ENCODE measurements at regions not wholly inside any gene's neighbourhood (a gene's known extent, or its start where the extent isn't known, plus 50 kb on each side); places are given as distances from the start of the nearest gene placed in this dataset.

GRCh38 chr12:94873734-94874517, 129.6 kb downstream of the NDUFA12 start:
- Histone ChIP-seq H3K27me3 (ENCODE audit: low read length) (no peaks in the 10 kb centered on the region), H3K27ac (ENCODE audit: low read depth, low read length) (no peak overlapping the region), H3K9ac (ENCODE audit: low read length) (no peak overlapping the region), H3K4me2 (ENCODE audit: low read depth, low read length, poor library complexity, severe bottlenecking) (peak overlapping the region; percentile 43), H3F3A (ENCODE audit: insufficient read depth) (no peaks in the 10 kb centered on the region), H3K79me2 (ENCODE audit: insufficient read depth, low read length) (no peaks in the 10 kb centered on the region; the same call in 1 of the 2 replicates), H3K9me3 (ENCODE audit: insufficient read depth, low read length) (no peaks in the 10 kb centered on the region), H4K20me1 (ENCODE audit: low read depth, low read length) (no peaks in the 10 kb centered on the region), H3K9me2 (replicated peaks; ENCODE audit: insufficient read depth, low read length) (no peaks in the 10 kb centered on the region), H2AFZ (ENCODE audit: low read depth, low read length, severe bottlenecking) (no peak overlapping the region), H3K4me3 (ENCODE audit: insufficient read depth, low read length, poor library complexity, severe bottlenecking) (peak overlapping the region; percentile 26), H3K36me3 (ENCODE audit: low read length) (no peaks in the 10 kb centered on the region)
- TF ChIP-seq EZH2phosphoT487 (conservative IDR thresholded peaks at IDR 0.05; ENCODE audit: low read length) = no peak
- TF ChIP-seq, protein P1, sequence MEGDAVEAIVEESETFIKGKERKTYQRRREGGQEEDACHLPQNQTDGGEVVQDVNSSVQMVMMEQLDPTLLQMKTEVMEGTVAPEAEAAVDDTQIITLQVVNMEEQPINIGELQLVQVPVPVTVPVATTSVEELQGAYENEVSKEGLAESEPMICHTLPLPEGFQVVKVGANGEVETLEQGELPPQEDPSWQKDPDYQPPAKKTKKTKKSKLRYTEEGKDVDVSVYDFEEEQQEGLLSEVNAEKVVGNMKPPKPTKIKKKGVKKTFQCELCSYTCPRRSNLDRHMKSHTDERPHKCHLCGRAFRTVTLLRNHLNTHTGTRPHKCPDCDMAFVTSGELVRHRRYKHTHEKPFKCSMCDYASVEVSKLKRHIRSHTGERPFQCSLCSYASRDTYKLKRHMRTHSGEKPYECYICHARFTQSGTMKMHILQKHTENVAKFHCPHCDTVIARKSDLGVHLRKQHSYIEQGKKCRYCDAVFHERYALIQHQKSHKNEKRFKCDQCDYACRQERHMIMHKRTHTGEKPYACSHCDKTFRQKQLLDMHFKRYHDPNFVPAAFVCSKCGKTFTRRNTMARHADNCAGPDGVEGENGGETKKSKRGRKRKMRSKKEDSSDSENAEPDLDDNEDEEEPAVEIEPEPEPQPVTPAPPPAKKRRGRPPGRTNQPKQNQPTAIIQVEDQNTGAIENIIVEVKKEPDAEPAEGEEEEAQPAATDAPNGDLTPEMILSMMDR (IDR thresholded peaks at IDR 0.05; ENCODE audit: insufficient read depth, low read length, poor library complexity, severe bottlenecking) = no peak

DNA sequence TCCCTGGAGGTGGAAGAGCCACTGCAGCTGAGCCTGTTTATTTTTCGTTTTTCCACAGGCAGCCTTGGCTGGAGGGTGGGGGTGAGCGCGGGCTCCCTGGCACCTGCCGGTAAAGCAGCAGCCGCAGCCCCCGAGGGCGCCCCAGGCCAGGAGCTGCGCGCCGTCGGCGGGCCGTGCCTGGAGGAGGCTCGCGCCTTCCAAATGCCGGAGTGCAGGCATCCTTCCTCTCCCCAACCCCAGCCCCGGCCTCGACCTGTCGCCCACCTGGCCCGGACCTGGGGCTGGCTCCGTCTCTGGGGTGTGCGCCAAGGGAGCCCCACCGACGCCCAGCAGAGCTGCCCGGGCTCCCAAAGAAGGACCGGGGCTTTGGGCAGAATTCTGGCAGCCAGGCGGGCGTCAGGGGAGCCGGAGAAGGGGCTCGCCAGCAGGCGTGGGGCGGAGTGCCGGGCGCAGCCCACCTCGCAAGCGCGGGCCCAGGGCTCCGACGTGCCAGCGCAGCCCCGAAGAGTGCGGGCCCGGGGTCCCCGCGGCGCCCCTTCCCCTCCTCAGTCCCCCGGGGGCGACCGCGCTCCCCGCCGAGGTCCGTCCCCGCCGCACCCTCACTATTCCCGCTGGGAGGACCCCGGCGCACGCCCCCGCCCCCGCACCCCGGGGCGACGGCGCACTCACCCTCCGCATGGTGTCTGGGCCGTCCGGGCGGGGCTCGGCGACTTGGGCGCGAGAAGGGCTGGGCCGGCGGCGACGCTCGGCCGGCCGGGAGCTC, 130.3 kb downstream of the NDUFA12 start:
- no peaks in the 10 kb centered on the region for H3K9me2 ChIP-seq (replicated peaks; ENCODE audit: insufficient read depth, low read length)
- no peak for TF ChIP-seq EZH2phosphoT487 (conservative IDR thresholded peaks at IDR 0.05; ENCODE audit: low read length)
- no peaks in the 10 kb centered on the region for H4K20me1 ChIP-seq (ENCODE audit: low read depth, low read length)
- peak overlapping the region; percentile 21 for H3K4me3 ChIP-seq (ENCODE audit: insufficient read depth, low read length, poor library complexity, severe bottlenecking)
- no peaks in the 10 kb centered on the region; the same call in 1 of the 2 replicates for H3K79me2 ChIP-seq (ENCODE audit: insufficient read depth, low read length)
- H3F3A ChIP-seq (ENCODE audit: insufficient read depth) = no peaks in the 10 kb centered on the region
- H2AFZ ChIP-seq (ENCODE audit: low read depth, low read length, severe bottlenecking) = peak overlapping the region; percentile 36
- no peaks in the 10 kb centered on the region for H3K27me3 ChIP-seq (ENCODE audit: low read length)
- H3K9ac ChIP-seq (ENCODE audit: low read length) = peak overlapping the region; percentile 50
- no peaks in the 10 kb centered on the region for H3K9me3 ChIP-seq (ENCODE audit: insufficient read depth, low read length)
- H3K4me2 ChIP-seq (ENCODE audit: low read depth, low read length, poor library complexity, severe bottlenecking) = peak overlapping the region; percentile 43
- H3K36me3 ChIP-seq (ENCODE audit: low read length) = no peaks in the 10 kb centered on the region
- no peak overlapping the region for H3K27ac ChIP-seq (ENCODE audit: low read depth, low read length)

DNA sequence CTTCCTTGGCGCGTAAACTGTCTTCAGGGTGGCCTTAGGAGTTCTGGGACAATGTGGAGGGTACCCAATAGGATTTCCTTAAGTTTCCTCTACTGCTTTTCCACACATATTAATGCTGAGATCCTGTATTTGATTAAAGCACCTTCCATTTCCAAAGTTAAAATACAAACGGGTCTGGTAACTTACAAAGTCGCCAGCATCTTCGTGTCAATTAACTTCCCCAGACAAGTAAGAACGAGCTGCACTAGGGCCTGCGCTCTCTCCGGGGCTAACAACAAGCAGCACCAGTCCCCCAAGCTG, 130.9 kb downstream of the NDUFA12 start:
- Histone ChIP-seq H3K79me2 (ENCODE audit: insufficient read depth, low read length) (no peaks in the 10 kb centered on the region; the same call in 1 of the 2 replicates), H3K9me2 (replicated peaks; ENCODE audit: insufficient read depth, low read length) (no peaks in the 10 kb centered on the region), H3K4me3 (ENCODE audit: insufficient read depth, low read length, poor library complexity, severe bottlenecking) (peak overlapping the region; percentile 21), H3K4me2 (ENCODE audit: low read depth, low read length, poor library complexity, severe bottlenecking) (peak overlapping the region; percentile 43), H3K27ac (ENCODE audit: low read depth, low read length) (no peak overlapping the region; the same call in 1 of the 2 replicates), H3K9me3 (ENCODE audit: insufficient read depth, low read length) (no peaks in the 10 kb centered on the region), H3K9ac (ENCODE audit: low read length) (peak overlapping the region; percentile 50), H3F3A (ENCODE audit: insufficient read depth) (no peaks in the 10 kb centered on the region), H3K36me3 (ENCODE audit: low read length) (no peaks in the 10 kb centered on the region), H4K20me1 (ENCODE audit: low read depth, low read length) (no peaks in the 10 kb centered on the region), H3K27me3 (ENCODE audit: low read length) (no peaks in the 10 kb centered on the region), H2AFZ (ENCODE audit: low read depth, low read length, severe bottlenecking) (no peak overlapping the region)
- TF ChIP-seq, protein P1 (IDR thresholded peaks at IDR 0.05; ENCODE audit: insufficient read depth, low read length, poor library complexity, severe bottlenecking) = no peak
- no peak for TF ChIP-seq EZH2phosphoT487 (conservative IDR thresholded peaks at IDR 0.05; ENCODE audit: low read length)
